Prostate gland (tissue), 2 donors: ENCODE measurements at regions not wholly inside any gene's neighbourhood (a gene's known extent, or its start where the extent isn't known, plus 50 kb on each side); places are given as distances from the start of the nearest gene placed in this dataset.

ENCODE experiments used
- CTCF ChIP-seq, 4 experiments: fragments of 200-600 bp in 2 of 4; fragments of 450-650 bp in 2 of 4; sonication (generic) in 2 of 4; IDR thresholded peaks; 1 replicate in 3 of 4; 2 replicates in 1 of 4; pipeline ENCODE4 v1.5.1; 2016 to 2019; ENCODE audit warnings: antibody characterized with exemption in 4 of 4, mild to moderate bottlenecking in 2 of 4, moderate library complexity in 2 of 4
- POLR2A ChIP-seq: fragments of 450-650 bp; IDR thresholded peaks from one replicate; pipeline ENCODE4 v1.6.1; 2016; ENCODE audit warnings: antibody characterized with exemption, mild to moderate bottlenecking
- POLR2AphosphoS5 ChIP-seq: sonication (generic); formaldehyde crosslinking; IDR thresholded peaks from one replicate; pipeline ENCODE4 v1.6.1; 2017; ENCODE audit warnings: antibody characterized with exemption

- TF ChIP-seq CTCF (IDR thresholded peaks at IDR 0.05) = no peak
- no peak for TF ChIP-seq POLR2A
- no peak for TF ChIP-seq POLR2AphosphoS5
These were observed 463.6 kb upstream of the ALCAM start for GRCh38 chr3:104903064-104903463.
